ENCODE measurements at regions not wholly inside any gene's neighbourhood (a gene's known extent, or its start where the extent isn't known, plus 50 kb on each side); places are given as distances from the start of the nearest gene placed in this dataset.

DNA sequence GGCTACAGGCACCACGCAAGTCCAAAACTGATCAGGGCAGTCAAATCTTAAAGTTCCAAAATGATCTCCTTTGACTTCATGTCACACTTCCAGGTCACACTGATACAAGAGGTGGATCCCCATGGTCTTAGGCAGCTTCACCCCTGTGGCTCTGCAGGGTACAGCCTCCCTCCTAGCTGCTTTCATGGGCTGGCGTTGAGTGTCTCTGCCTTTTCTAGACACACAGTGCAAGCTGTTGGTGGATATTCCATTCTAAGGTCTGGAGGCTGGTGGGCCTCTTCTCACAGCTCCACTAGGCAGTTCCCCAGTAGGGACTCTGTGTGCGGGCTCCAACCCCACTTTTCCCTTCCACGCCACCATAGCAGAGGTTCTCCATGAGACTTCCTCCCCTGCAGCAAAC is 838.2 kb upstream of the CHAC2 start:
- DNase-seq = no peak

DNA sequence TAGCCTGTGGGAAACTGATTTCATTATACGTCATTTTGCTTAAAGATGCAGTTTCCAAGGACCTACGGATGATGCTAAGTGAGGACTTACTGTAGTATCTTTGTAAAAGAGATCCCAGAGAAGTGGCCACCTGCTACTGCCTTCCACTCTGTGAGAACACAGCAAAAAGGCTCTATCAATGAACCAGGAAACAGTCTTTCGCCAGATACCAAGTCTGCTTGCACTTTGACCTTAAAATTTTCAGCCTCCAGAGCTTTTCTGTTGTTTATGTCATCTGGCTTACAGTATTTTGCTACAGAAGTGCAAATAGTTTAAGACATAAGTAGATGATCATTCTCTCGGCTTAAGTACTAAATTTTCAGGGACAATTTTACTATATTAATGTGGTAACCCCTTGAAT is 847.9 kb upstream of the CHAC2 start:
- DNase-seq = no peak

GRCh38 chr2:52918551-52918950 is 849.1 kb upstream of the CHAC2 start:
- DNase-seq = no peak

DNA sequence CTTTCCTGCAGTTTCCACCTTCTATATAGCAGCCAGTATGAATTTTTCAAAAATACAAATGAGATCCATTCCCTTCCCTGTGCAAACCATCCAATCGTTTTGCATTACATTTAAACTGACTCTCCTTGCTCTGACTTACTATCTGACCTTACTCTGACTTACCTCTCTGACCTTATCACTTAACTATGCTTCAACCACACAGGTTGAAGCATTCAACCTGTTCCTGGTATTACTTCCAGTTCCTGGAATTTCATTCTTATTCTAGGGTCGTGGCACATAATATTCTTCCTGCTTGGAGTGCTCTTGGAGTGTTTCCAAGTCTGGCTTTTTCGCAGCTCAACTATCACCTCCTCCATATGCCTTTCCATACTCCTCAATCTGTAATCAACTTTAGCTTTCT is 850.6 kb upstream of the CHAC2 start:
- DNase-seq = no peak

DNA sequence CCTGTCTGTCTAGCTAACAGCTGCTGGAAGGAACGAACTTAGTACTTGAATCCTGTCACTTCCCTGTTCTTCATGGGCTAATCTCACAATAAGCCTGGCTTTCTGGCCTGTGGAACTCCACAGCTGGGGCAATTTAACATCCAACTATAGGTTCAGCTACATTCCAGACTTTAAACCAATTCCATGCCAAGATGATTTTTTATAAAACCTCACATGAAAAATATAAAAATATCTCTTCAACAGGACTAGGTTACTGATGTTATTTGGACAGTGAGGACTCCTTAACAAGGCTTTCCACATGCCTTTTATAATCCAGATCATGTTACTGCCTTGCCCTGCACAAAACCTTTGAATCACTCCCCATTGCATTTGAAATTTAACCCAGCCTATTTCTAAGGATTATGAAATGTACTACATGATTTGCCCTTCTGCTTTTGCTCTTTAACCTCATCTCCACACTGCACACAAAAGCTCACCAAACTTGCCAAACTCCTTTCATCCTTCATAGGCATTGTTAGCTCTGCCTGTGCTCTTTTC is 863.2 kb upstream of the CHAC2 start:
- DNase-seq = no peak

DNA sequence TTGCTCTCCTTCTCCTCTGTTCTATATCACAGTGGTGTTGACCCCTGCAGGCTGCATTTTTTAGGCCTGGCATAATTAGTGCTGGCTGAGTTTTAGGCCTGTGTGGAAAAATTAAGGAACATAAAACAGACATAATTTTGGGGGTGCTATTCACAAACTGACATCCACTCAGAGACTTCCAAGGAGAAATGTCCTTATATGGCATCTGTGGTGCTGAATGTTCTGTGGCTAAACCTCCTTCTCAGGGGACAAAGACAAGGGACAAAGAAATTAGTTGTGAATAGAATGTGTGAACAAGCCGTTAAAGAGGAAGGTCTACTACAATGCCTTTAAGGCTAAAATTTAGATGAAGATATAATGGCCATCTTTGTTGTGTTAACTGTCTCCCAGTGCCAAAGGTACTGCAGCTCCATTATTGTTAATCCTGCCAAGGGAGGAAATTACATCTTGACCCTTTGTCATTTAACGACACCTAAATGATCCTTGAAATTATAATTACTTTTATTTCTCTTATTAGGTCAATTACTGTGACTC is 870.0 kb upstream of the CHAC2 start:
- no peak for DNase-seq

DNA sequence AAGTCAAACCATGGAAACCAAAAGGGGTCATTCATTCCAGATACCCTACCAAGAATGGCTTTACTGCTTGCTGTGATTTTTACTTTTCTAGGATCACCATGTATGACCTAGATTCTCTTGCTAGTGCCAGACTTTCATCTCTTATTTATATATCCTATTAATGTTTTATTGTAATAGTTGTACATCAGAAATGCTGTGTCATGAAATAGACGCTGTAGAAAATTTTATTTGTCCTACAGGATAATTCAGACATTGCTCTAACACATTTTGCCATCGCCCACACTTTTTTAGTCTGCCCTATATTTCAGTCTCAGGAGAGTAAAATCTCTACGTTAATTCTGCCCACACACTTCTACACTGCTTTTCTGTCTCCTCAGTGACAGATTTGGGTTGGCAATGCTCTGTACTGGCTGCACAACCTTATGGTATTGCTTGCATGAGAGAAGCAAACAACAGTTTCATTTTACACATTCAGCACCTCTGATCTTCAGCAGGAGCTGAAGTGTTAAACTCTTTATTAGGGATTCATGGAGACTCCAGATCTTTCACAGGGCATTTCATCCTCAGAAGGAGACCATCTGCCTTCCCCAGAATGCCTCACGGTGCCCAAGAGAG is 871.8 kb upstream of the CHAC2 start:
- no peak for DNase-seq

GRCh38 chr2:52886556-52886955 is 881.0 kb upstream of the CHAC2 start:
- DNase-seq = no peak

DNA sequence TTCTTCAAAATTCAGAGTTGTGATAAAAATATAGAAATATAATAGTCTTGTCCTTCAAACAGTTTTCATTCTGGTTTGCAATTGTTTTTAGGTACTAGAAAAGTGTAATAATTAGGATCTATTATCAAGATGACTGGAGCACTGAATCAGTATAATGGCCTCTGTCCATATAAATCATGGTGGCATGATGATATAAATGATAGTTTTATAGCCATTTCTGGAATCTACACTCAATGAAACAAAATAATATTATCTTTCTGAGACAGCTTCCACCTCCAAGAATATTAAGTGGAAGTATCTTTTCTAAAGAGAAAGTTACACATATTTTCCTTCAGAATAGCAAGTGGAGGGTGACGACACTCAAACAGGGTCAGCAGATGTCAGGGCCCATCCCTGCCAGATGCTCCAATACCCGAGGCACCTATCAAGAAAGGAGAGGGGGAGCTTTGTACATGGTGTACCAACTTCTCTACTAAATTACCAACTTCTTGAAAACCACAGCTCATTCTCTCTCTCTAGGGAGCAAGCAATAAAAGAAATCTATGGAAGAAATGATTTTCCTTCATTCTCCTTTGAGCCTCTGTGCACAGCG is 882.7 kb upstream of the CHAC2 start:
- no peak for DNase-seq

GRCh38 chr2:52882974-52883373 is 884.6 kb upstream of the CHAC2 start:
- no peak for DNase-seq

DNA sequence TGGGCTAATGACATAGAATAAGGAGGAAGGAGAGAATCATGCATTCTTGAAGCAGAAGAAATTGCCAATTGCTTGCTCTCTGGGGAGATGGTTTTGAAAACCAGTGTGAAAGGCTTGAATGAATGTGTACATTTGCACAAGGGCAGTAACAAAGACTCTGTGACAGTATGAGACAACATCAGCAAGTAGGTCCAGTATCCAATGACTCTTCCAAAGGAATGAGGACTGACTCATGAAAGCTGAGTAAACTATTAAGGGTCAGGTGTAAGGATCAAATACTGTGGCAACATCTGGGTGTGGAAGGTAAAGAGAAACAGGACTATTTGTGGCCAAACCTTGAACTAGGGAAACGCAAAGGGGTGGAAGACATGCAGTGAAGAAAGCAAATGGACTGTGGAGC is 886.0 kb upstream of the CHAC2 start:
- no peak for DNase-seq

- no peak for DNase-seq
Observed at GRCh38 chr2:52880872-52881271, 886.7 kb upstream of the CHAC2 start.

DNA sequence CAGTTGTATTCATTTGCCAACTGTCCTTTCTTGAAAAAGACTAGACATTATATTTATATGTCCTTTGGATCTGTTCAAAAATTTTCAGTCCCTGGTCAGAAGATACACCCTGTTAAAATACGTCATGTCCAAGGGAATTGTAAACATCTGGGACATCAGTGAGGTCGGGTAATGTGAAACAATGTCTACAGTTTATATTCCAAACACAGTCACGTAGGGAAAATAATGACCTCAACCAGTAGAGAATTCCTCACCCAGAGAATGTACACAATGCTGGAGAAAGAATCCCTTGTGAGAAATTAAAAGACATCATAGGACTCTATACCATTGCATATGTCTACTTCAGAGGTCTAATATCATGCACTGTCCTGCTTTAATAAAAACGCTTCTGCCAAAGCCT is 888.0 kb upstream of the CHAC2 start:
- DNase-seq = no peak

- DNase-seq = no peak
Observed at GRCh38 chr2:52877703-52878102, 889.9 kb upstream of the CHAC2 start.

GRCh38 chr2:52874466-52875106 is 893.0 kb upstream of the CHAC2 start:
- no peak for DNase-seq

DNA sequence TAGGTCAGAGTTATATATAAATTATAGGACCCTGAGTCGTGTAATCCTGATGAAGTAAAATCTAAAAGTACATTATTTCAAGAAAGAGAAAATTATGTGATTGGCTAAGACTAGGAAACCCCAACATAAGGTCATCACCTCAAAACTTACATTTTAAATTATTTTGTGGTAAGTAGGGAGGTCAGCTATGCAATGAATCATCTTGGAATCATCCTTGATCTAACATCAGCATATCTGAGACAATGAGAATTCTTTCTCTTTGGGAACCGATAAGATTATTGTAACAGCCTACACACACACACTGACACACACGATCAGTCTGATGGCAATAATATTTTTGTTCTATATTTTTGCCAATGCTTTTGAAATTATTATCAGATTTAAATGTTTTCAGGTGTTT is 904.8 kb upstream of the CHAC2 start:
- no peak for DNase-seq

DNA sequence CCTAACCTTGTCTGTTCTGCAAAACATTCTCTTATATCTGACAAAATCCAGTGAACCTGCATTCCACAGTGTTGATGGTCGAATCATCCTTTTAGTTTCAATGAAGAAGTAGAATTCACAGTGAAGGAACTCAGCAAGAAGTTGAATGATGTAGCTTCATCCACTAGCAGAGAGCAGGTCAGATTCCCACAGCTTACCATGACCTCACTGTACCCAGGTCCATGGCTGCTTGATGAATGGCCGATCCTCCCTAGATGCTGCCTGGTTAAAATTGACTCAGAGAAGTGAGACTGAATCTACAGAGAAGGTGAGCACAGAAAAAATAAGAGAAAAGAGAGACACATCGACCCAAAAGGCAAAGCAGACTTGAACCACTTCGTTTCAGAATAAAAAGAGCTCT is 906.0 kb upstream of the CHAC2 start:
- no peak for DNase-seq

GRCh38 chr2:52859065-52859464 is 908.5 kb upstream of the CHAC2 start:
- DNase-seq = no peak

GRCh38 chr2:52857722-52858121 is 909.9 kb upstream of the CHAC2 start:
- no peak for DNase-seq

DNA sequence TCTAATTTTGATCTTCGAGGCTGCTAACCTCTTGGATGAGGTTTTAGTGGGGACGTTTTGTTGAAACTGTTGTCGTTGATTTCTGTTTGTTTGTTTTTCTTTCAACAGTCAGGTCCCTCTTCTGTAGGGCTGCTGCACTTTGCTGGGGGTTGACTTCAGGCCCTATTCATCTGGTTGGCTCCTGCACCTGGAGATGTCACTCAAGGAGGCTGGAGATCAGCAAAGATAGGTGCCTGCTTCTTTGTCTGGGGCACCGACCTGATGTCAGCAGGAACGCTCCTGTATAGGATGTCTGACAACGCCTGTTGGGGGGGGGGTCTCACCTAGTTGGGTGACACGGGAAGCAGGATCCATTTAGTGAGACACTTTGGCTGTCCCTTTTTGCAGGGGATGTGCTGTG is 915.6 kb upstream of the CHAC2 start:
- DNase-seq = no peak

GRCh38 chr2:52844701-52845423 is 922.7 kb upstream of the CHAC2 start:
- no peak for DNase-seq

- no peak for DNase-seq
Observed at GRCh38 chr2:52835909-52836308, 931.7 kb upstream of the CHAC2 start.

DNA sequence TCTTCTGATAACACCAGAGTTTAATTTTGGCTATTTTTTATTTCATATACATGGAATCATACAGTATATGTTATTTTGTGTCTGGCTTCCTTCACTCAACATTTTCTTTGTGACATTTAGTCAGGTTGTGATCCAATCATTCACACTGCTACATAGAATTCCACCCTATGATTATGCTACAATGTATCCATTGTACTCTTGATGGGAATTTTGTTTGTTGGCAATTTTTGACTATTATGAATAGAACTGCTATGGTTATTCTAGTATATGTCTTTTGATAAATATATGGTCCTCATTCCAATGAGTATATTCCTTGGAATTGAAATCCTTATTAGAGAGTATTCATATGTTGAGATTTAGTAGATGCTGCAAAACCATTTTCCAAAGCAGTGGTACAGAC is 936.4 kb upstream of the CHAC2 start:
- no peak for DNase-seq
